GM21447 (cell line): ENCODE measurements at regions not wholly inside any gene's neighbourhood (a gene's known extent, or its start where the extent isn't known, plus 50 kb on each side); places are given as distances from the start of the nearest gene placed in this dataset.
"Not testable (repeated sequence)": the region's sequence is repeated elsewhere in the genome, so short reads cannot be mapped to it uniquely, and the experiment has no call there.

Experiments used
- ATAC-seq: cut with Tn5 transposase; IDR thresholded peaks from one replicate; pipeline ENCODE4 v1.9.1; 2021; ENCODE audit not compliant: unreplicated experiment

- no peak for ATAC-seq
These were observed 102.3 kb upstream of the CYRIA start for GRCh38 chr2:16767789-16768476.

- ATAC-seq, result no peak
These were observed 99.7 kb upstream of the CYRIA start for GRCh38 chr2:16765356-16765755.

GRCh38 chr2:16764487-16764886 is 98.9 kb upstream of the CYRIA start:
- no peak for ATAC-seq

- ATAC-seq, result no peak
These were observed 97.9 kb upstream of the CYRIA start for GRCh38 chr2:16763493-16763899.

GRCh38 chr2:16763056-16763455 is 97.4 kb upstream of the CYRIA start:
- no peak for ATAC-seq

GRCh38 chr2:16760426-16760825 is 94.8 kb upstream of the CYRIA start:
- no peak for ATAC-seq

GRCh38 chr2:16756831-16757644 is 91.4 kb upstream of the CYRIA start:
- ATAC-seq, result peak; percentile 95

- no peak for ATAC-seq
These were observed 89.8 kb upstream of the CYRIA start for GRCh38 chr2:16755442-16755841.

- ATAC-seq, result not testable (repeated sequence)
These were observed 87.4 kb upstream of the CYRIA start for GRCh38 chr2:16753025-16753424.

- not testable (repeated sequence) for ATAC-seq
These were observed 85.2 kb upstream of the CYRIA start for GRCh38 chr2:16750925-16751214.

GRCh38 chr2:16750175-16750924 is 84.7 kb upstream of the CYRIA start:
- no peak for ATAC-seq

- not testable (repeated sequence) for ATAC-seq
These were observed 83.1 kb upstream of the CYRIA start for GRCh38 chr2:16748511-16749266.

GRCh38 chr2:16747689-16748088 is 82.1 kb upstream of the CYRIA start:
- ATAC-seq, result no peak

GRCh38 chr2:16747257-16747656 is 81.6 kb upstream of the CYRIA start:
- ATAC-seq, result no peak

- ATAC-seq, result no peak
These were observed 81.2 kb upstream of the CYRIA start for GRCh38 chr2:16746833-16747232.

- ATAC-seq, result no peak
These were observed 80.7 kb upstream of the CYRIA start for GRCh38 chr2:16746329-16746728.

GRCh38 chr2:16745466-16745865 is 79.8 kb upstream of the CYRIA start:
- ATAC-seq, result no peak

GRCh38 chr2:16744521-16744920 is 78.9 kb upstream of the CYRIA start:
- no peak for ATAC-seq

GRCh38 chr2:16742026-16742425 is 76.4 kb upstream of the CYRIA start:
- ATAC-seq, result no peak

GRCh38 chr2:16741498-16741897 is 75.9 kb upstream of the CYRIA start:
- ATAC-seq, result no peak
